ENCODE measurements at regions not wholly inside any gene's neighbourhood (a gene's known extent, or its start where the extent isn't known, plus 50 kb on each side); places are given as distances from the start of the nearest gene placed in this dataset.

GRCh38 chr1:55777545-55777944 lies 562.4 kb upstream of the USP24 start:
- TF ChIP-seq POLR2A (IDR thresholded peaks at IDR 0.05; ENCODE audit: low read depth, low read length): no peak
- TF ChIP-seq PAX5 (IDR thresholded peaks at IDR 0.05; ENCODE audit: insufficient read depth, low read length, severe bottlenecking): no peak
- TF ChIP-seq POLR2AphosphoS5 (IDR thresholded peaks at IDR 0.05; ENCODE audit: low read depth, low read length): no peak
